ENCODE measurements at regions not wholly inside any gene's neighbourhood (a gene's known extent, or its start where the extent isn't known, plus 50 kb on each side); places are given as distances from the start of the nearest gene placed in this dataset.

DNA sequence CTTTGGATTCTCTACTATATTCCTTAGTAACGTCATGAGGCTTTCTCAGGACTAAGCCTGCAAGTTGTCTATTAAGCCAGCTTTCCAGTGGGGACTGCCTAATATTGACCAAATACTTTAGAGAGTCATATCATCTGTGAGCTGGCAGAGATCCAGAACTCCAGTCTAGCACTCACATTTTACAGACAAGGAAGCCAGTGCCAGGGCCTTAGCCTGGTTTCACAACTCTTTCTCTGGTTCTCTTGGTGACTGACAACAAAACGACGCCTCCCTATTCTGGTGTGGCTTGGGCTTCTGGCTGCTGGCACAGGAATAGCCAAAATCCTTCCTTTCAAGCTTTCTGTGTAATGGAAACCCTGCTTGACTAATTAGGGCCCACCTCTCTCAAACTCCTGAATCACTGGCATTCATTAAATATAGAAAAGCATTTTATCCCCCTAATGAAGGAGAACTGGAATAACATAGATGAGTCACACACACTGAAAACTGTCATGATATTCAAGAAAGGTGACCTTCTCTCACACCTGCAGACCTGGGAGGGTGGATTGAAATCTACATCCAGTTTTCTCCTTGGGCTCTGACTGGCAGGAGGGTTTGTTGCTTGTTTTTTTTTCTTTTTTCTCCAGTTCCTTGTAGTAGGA lies 75.2 kb upstream of the UBL3 start (continued):
- TF ChIP-seq ZNF671 (CRISPR knock-in tag; IDR thresholded peaks at IDR 0.05): no peak
- TF ChIP-seq, protein P1, sequence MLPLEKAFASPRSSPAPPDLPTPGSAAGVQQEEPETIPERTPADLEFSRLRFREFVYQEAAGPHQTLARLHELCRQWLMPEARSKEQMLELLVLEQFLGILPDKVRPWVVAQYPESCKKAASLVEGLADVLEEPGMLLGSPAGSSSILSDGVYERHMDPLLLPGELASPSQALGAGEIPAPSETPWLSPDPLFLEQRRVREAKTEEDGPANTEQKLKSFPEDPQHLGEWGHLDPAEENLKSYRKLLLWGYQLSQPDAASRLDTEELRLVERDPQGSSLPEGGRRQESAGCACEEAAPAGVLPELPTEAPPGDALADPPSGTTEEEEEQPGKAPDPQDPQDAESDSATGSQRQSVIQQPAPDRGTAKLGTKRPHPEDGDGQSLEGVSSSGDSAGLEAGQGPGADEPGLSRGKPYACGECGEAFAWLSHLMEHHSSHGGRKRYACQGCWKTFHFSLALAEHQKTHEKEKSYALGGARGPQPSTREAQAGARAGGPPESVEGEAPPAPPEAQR (CRISPR knock-in tag; IDR thresholded peaks at IDR 0.05): no peak

DNA sequence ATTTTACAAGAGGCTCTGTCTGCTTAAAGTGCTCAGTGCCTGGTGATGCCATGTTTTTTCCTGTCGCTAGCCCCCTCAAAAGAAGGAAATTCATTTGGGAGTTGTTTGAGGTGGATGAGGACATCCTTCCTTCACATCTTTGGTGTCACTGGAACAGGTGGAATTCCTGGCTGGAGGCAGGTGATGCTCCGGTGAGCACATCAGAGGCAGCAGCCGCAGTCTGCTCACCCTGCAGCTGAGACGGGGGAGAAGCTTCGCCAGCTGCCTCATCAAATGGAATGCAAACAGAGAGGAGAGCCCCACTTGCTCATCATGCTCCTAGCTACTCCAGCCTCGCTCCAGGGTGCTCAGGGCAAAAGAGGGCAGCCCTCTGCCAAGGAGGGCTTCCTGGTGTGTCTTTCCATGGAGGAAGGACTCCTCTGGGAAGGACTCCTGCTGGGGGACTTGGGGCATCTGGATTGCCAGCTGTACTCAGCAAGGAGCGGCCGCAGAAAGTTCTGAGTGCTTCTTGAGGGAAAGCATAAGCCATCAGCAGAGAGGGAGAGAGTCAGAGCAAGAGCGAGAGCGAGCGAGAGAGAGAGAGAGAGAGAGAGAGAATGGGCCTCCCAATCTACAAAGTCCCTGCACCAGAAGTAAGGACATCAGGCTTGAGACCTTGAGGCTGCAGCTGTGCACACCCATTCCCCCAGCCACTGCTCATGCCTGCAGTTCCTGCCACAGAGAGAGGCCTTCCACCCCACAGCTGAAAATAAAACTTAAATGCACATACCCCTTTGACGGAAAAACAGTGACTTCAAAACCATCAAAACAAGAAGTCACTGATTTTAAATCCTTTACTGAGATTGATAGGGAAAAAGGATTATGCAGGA lies 74.3 kb upstream of the UBL3 start:
- Mint-ChIP-seq H3K9me3 (no peaks in the 10 kb centered on the region), H3K36me3 (no peaks in the 10 kb centered on the region), H3K27me3 (ENCODE audit: low read depth) (peaks cover 16% of the 10 kb centered on the region), H3K4me3 (no peak overlapping the region), H3K4me1 (peaks cover 18% of the 10 kb centered on the region), H3K27ac (no peak overlapping the region)
- CTCF ChIA-PET: interaction anchor here (0.6 to 2.8 kb wide), 27 partner anchors 10 to 416 kb away, joined by 3 to 24 read pairs (median 4); partner anchors contain the start of gene UBL3
- TF ChIP-seq CREB1 (CRISPR knock-in tag; IDR thresholded peaks at IDR 0.05): 0 out of 2 replicates have a peak, but pooled peaks have one; percentile 8
- TF ChIP-seq, protein P2, sequence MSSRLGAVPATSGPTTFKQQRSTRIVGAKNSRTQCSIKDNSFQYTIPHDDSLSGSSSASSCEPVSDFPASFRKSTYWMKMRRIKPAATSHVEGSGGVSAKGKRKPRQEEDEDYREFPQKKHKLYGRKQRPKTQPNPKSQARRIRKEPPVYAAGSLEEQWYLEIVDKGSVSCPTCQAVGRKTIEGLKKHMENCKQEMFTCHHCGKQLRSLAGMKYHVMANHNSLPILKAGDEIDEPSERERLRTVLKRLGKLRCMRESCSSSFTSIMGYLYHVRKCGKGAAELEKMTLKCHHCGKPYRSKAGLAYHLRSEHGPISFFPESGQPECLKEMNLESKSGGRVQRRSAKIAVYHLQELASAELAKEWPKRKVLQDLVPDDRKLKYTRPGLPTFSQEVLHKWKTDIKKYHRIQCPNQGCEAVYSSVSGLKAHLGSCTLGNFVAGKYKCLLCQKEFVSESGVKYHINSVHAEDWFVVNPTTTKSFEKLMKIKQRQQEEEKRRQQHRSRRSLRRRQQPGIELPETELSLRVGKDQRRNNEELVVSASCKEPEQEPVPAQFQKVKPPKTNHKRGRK (CRISPR knock-in tag; IDR thresholded peaks at IDR 0.05; ENCODE audit: borderline replicate concordance): no peak
- no peak for ATAC-seq
- POLR2A ChIA-PET: interaction anchor here (0.6 to 1.0 kb wide), 3 partner anchors 79 to 531 kb away, joined by 4 to 5 read pairs (median 4); no protein-coding TSS in a partner anchor
- no peak for DNase-seq (ENCODE audit: low spot score)

DNA sequence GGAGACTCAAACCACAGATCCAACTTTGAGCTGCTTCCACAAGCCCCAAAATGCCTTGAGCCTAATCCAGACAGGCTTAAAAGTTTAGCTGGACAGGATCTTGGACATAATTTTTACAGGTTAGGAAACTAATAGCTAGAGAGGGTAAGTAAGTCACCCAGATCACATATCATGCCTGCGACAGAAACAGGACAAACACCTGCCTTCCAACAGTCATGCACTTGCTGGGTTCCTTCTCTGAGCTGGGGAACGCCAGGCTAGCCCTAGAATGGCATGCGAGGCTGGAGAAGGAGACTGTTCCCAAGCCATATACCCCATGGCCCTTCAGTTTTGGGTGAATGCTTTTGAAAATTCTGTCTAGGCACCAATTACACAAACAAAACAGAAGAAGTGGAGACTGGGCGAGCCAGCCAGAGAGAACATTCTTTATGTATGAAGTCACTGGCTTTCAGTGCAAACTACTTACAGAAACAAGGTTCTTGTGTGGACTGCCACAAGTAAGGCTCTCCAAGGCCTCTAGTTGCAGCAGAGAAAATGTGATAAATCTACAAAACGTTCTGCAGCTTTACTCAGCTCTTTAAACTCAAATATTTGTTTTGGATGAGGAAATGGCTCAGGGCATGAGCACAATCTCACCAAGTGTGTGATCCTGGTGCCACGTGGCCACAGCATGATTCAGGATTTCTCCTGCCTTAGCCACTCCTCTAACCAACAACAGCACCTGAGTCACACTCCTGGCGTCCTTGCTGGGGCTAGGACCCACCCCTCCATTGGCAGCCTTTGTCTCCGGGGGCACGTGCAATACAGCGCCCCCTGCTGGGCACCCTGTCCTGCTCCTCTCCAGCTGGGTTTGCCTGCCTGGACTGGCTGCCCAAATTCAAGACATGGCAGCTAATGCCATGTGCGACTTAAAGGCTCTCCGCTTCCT lies 73.4 kb upstream of the UBL3 start:
- Mint-ChIP-seq H3K27ac (no peak overlapping the region), H3K4me1 (peaks cover 18% of the 10 kb centered on the region), H3K36me3 (no peaks in the 10 kb centered on the region), H3K4me3 (no peak overlapping the region), H3K27me3 (ENCODE audit: low read depth) (peaks cover 16% of the 10 kb centered on the region), H3K9me3 (0 out of 2 replicates have a peak, but pooled peaks cover 2% of the 10 kb centered on the region)
- ChIA-PET CTCF (interaction anchor here (0.6 to 2.8 kb wide), 36 partner anchors 8 to 428 kb away, joined by 3 to 24 read pairs (median 4); partner anchors contain the start of gene UBL3), POLR2A (interaction anchor here (0.6 to 1.0 kb wide), 3 partner anchors 74 to 191 kb away, joined by 3 to 5 read pairs (median 4); no protein-coding TSS in a partner anchor)
- peak; percentile 94 for ATAC-seq
- peak; percentile 71 for DNase-seq (ENCODE audit: low spot score)
- TF ChIP-seq, protein P3, sequence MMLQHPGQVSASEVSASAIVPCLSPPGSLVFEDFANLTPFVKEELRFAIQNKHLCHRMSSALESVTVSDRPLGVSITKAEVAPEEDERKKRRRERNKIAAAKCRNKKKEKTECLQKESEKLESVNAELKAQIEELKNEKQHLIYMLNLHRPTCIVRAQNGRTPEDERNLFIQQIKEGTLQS (CRISPR knock-in tag; conservative IDR thresholded peaks at IDR 0.05): no peak
- TF ChIP-seq, protein P4, sequence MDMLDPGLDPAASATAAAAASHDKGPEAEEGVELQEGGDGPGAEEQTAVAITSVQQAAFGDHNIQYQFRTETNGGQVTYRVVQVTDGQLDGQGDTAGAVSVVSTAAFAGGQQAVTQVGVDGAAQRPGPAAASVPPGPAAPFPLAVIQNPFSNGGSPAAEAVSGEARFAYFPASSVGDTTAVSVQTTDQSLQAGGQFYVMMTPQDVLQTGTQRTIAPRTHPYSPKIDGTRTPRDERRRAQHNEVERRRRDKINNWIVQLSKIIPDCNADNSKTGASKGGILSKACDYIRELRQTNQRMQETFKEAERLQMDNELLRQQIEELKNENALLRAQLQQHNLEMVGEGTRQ (CRISPR knock-in tag; IDR thresholded peaks at IDR 0.05): peak; percentile 63
- TF ChIP-seq MYBL2 (CRISPR knock-in tag; IDR thresholded peaks at IDR 0.05) (no peak), RELA (CRISPR knock-in tag; IDR thresholded peaks at IDR 0.05; ENCODE audit: borderline replicate concordance) (no peak), CREB1 (CRISPR knock-in tag; IDR thresholded peaks at IDR 0.05) (0 out of 2 replicates have a peak, but pooled peaks have one; percentile 36)
- TF ChIP-seq, protein P5, sequence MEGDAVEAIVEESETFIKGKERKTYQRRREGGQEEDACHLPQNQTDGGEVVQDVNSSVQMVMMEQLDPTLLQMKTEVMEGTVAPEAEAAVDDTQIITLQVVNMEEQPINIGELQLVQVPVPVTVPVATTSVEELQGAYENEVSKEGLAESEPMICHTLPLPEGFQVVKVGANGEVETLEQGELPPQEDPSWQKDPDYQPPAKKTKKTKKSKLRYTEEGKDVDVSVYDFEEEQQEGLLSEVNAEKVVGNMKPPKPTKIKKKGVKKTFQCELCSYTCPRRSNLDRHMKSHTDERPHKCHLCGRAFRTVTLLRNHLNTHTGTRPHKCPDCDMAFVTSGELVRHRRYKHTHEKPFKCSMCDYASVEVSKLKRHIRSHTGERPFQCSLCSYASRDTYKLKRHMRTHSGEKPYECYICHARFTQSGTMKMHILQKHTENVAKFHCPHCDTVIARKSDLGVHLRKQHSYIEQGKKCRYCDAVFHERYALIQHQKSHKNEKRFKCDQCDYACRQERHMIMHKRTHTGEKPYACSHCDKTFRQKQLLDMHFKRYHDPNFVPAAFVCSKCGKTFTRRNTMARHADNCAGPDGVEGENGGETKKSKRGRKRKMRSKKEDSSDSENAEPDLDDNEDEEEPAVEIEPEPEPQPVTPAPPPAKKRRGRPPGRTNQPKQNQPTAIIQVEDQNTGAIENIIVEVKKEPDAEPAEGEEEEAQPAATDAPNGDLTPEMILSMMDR (IDR thresholded peaks at IDR 0.05): peak; percentile 89
- TF ChIP-seq, protein P6, sequence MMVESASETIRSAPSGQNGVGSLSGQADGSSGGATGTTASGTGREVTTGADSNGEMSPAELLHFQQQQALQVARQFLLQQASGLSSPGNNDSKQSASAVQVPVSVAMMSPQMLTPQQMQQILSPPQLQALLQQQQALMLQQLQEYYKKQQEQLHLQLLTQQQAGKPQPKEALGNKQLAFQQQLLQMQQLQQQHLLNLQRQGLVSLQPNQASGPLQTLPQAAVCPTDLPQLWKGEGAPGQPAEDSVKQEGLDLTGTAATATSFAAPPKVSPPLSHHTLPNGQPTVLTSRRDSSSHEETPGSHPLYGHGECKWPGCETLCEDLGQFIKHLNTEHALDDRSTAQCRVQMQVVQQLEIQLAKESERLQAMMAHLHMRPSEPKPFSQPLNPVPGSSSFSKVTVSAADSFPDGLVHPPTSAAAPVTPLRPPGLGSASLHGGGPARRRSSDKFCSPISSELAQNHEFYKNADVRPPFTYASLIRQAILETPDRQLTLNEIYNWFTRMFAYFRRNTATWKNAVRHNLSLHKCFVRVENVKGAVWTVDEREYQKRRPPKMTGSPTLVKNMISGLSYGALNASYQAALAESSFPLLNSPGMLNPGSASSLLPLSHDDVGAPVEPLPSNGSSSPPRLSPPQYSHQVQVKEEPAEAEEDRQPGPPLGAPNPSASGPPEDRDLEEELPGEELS (CRISPR knock-in tag; IDR thresholded peaks at IDR 0.05): peak; percentile 66; the same call in 1 of the 2 replicates
- TF ChIP-seq, protein P7, sequence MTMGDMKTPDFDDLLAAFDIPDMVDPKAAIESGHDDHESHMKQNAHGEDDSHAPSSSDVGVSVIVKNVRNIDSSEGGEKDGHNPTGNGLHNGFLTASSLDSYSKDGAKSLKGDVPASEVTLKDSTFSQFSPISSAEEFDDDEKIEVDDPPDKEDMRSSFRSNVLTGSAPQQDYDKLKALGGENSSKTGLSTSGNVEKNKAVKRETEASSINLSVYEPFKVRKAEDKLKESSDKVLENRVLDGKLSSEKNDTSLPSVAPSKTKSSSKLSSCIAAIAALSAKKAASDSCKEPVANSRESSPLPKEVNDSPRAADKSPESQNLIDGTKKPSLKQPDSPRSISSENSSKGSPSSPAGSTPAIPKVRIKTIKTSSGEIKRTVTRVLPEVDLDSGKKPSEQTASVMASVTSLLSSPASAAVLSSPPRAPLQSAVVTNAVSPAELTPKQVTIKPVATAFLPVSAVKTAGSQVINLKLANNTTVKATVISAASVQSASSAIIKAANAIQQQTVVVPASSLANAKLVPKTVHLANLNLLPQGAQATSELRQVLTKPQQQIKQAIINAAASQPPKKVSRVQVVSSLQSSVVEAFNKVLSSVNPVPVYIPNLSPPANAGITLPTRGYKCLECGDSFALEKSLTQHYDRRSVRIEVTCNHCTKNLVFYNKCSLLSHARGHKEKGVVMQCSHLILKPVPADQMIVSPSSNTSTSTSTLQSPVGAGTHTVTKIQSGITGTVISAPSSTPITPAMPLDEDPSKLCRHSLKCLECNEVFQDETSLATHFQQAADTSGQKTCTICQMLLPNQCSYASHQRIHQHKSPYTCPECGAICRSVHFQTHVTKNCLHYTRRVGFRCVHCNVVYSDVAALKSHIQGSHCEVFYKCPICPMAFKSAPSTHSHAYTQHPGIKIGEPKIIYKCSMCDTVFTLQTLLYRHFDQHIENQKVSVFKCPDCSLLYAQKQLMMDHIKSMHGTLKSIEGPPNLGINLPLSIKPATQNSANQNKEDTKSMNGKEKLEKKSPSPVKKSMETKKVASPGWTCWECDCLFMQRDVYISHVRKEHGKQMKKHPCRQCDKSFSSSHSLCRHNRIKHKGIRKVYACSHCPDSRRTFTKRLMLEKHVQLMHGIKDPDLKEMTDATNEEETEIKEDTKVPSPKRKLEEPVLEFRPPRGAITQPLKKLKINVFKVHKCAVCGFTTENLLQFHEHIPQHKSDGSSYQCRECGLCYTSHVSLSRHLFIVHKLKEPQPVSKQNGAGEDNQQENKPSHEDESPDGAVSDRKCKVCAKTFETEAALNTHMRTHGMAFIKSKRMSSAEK (CRISPR knock-in tag; IDR thresholded peaks at IDR 0.05; ENCODE audit: borderline replicate concordance): 0 out of 2 replicates have a peak, but pooled peaks have one; percentile 54
